ENCODE measurements at regions not wholly inside any gene's neighbourhood (a gene's known extent, or its start where the extent isn't known, plus 50 kb on each side); places are given as distances from the start of the nearest gene placed in this dataset.
A peak's percentile ranks its signal among the peaks of the same experiment; 100 is the strongest.

DNA sequence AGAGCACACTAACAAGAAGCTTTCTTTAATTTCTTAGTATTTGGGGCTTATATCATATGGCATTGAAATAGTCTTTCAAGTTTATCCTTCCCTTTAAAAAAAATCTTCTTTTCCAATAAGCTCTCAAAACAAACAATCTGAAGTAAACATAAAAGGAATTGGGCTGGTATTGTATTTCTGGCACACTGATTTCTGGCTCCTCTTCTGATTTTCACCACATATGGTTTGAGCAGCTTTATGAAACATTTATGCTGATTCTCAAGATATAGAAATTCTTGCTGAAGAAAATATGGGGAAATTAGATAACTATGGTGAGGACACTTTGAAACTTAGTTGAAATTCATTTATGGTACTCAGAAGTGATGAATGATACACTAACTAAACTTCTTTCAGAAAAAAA is 467.2 kb downstream of the TFAP2B start:
- no peak for DNase-seq
- H3K27ac ChIP-seq: no peak overlapping the region
- H3K9me3 ChIP-seq: no peaks in the 10 kb centered on the region
- intact Hi-C loops (cut with DNase I): no loop called here
- H3K4me1 ChIP-seq: no peaks in the 10 kb centered on the region
- H3K36me3 ChIP-seq: no peaks in the 10 kb centered on the region
- H3K4me3 ChIP-seq: no peak overlapping the region
- no peaks in the 10 kb centered on the region for H3K27me3 ChIP-seq
- no peak for TF ChIP-seq POLR2A (IDR thresholded peaks at IDR 0.05)
- TF ChIP-seq, protein P1, sequence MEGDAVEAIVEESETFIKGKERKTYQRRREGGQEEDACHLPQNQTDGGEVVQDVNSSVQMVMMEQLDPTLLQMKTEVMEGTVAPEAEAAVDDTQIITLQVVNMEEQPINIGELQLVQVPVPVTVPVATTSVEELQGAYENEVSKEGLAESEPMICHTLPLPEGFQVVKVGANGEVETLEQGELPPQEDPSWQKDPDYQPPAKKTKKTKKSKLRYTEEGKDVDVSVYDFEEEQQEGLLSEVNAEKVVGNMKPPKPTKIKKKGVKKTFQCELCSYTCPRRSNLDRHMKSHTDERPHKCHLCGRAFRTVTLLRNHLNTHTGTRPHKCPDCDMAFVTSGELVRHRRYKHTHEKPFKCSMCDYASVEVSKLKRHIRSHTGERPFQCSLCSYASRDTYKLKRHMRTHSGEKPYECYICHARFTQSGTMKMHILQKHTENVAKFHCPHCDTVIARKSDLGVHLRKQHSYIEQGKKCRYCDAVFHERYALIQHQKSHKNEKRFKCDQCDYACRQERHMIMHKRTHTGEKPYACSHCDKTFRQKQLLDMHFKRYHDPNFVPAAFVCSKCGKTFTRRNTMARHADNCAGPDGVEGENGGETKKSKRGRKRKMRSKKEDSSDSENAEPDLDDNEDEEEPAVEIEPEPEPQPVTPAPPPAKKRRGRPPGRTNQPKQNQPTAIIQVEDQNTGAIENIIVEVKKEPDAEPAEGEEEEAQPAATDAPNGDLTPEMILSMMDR (IDR thresholded peaks at IDR 0.05): no peak

DNA sequence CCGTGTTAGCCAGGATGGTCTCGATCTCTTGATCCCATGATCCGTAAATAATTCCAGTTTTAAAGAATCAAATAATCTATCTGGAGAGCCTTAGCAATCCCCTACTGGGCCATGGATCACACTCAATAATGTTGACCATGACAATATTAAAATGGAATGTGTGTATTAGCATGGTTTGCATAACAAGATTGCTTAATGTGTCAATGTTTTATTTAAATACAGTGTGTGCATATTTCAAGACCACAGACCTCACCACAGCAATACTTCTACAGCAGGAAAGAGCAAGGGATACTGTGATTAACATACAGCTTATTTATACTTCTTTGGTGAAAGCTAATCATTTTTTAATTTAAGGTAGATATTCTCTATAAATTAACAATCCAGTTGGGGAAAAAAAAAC is 470.4 kb downstream of the TFAP2B start:
- intact Hi-C loops (cut with DNase I): no loop called here
- H3K27ac ChIP-seq: no peak overlapping the region
- DNase-seq: no peak
- TF ChIP-seq, protein P1 (IDR thresholded peaks at IDR 0.05): no peak
- TF ChIP-seq POLR2A (IDR thresholded peaks at IDR 0.05): no peak
- no peaks in the 10 kb centered on the region for H3K9me3 ChIP-seq
- no peaks in the 10 kb centered on the region for H3K27me3 ChIP-seq
- H3K4me1 ChIP-seq: no peaks in the 10 kb centered on the region
- WGBS, 2 donors: 80 to 92% methylated on average over 3 of the region's 3 CpGs
- H3K4me3 ChIP-seq: no peak overlapping the region
- no peaks in the 10 kb centered on the region for H3K36me3 ChIP-seq

DNA sequence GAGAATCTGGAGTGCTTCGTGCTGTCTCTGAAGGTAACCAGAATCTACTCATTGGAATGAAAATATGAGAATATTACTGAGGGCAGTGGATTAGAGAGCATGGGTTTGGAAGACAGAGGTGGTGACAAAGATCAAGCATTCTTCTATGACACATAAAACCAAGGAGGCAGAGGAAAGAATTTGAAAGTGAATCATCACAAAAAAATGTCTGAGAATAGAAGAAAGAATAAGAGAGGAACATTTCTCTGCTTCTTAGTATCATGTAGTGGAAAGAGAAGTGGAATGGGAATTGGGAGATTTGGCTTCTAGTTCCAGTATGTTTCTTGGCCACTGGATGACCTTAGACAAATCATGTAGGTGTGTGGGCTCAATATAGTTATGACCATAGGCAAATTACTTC is 474.0 kb downstream of the TFAP2B start:
- TF ChIP-seq, protein P1 (IDR thresholded peaks at IDR 0.05): no peak
- no peak for TF ChIP-seq POLR2A (IDR thresholded peaks at IDR 0.05)
- Histone ChIP-seq H3K4me3 (no peak overlapping the region), H3K4me1 (no peaks in the 10 kb centered on the region), H3K9me3 (no peaks in the 10 kb centered on the region), H3K27ac (no peak overlapping the region), H3K36me3 (no peaks in the 10 kb centered on the region), H3K27me3 (no peaks in the 10 kb centered on the region)
- DNase-seq: no peak
- intact Hi-C loops (cut with DNase I): no loop called here
- 61 to 74% methylated on average over 1 of the region's 1 CpG for WGBS, 2 donors

DNA sequence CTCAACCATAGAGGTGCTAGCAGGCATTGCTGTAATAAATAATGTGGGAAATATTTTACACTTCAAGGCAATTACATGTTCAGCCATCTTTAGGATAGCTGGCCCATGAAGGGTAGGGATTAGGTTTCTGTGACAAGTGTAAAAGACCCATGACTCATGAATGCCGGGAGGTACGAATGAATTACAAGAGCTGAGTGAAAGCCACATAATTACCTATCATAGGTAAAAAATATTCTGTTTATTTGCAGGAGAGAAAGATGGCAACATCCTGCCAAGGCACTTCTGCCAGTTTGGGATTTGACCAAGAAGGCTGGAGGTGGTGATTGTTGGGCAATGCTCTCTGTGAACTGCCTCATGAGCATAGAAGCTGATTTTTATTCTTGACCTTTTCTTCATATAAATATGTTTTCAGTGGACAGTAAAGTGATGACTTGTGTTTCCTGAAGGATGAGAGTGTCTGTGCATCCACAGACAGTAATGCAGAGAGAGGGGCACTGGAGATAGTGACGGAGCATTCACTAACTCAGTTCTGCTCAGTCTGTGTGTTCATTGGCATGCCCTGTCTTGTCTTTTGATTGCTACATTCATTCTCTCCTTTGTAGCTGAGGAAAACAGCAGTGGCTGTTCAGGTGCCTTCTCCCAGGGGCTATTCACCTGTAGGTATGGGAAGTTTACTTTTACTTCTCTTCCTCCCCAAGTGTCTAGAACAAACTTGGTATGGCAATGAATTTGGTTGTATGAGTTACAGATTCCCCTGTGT is 481.1 kb downstream of the TFAP2B start:
- peak overlapping the region; percentile 32 to 74 (median 51) for H3K27ac ChIP-seq
- intact Hi-C loops (cut with DNase I): no loop called here
- H3K9me3 ChIP-seq: no peaks in the 10 kb centered on the region
- DNase-seq: no peak
- WGBS, 2 donors: 34 to 54% methylated on average over 3 of the region's 3 CpGs
- H3K36me3 ChIP-seq: no peaks in the 10 kb centered on the region
- TF ChIP-seq, protein P1 (IDR thresholded peaks at IDR 0.05): no peak
- TF ChIP-seq POLR2A (IDR thresholded peaks at IDR 0.05): no peak
- no peaks in the 10 kb centered on the region for H3K27me3 ChIP-seq
- peak overlapping the region in 1 of 4 donors; percentile 1 for H3K4me3 ChIP-seq
- peaks cover 4 to 37% (median 4%) of the 10 kb centered on the region in 3 donors for H3K4me1 ChIP-seq

DNA sequence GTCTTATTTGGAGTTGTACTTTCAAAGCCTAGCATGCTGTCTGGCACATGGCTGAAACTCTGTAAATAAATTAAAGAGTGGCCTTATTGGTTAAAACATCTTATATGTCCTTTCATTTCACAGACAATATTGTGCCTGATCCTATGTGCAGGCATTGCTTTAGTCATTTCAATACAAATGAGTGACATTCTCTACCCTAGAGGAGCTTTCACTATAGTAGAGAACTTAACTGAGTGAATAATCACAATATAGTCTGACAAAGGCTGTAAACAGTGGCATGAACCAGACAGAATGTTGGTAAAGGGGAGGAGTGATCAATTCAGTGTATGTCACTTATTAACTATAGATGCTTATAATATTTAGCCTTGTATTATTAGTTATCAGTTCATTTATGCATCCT is 481.8 kb downstream of the TFAP2B start:
- peak overlapping the region; percentile 32 to 74 (median 51) for H3K27ac ChIP-seq

More for the DNA sequence above, 481.8 kb downstream of the TFAP2B start:
- H3K9me3 ChIP-seq: no peaks in the 10 kb centered on the region
- H3K36me3 ChIP-seq: no peaks in the 10 kb centered on the region
- no peak for DNase-seq
- intact Hi-C loops (cut with DNase I): no loop called here
- no peak for TF ChIP-seq POLR2A (IDR thresholded peaks at IDR 0.05)
- TF ChIP-seq, protein P1 (IDR thresholded peaks at IDR 0.05): no peak
- H3K27me3 ChIP-seq: no peaks in the 10 kb centered on the region
- peaks cover 4 to 37% (median 4%) of the 10 kb centered on the region in 3 donors for H3K4me1 ChIP-seq
- no peak overlapping the region for H3K4me3 ChIP-seq

Measured in esophagus squamous epithelium (tissue), 5 donors.